IPS-18a (cell line): ENCODE measurements at regions not wholly inside any gene's neighbourhood (a gene's known extent, or its start where the extent isn't known, plus 50 kb on each side); places are given as distances from the start of the nearest gene placed in this dataset.

ENCODE experiments used
- H3K27ac ChIP-seq: one replicate; pipeline ENCODE4 v1.5.1; 2013; ENCODE audit warnings: low read length
- H3K27me3 ChIP-seq: one replicate; pipeline ENCODE4 v1.6.1; 2013; ENCODE audit warnings: mild to moderate bottlenecking, low read length; ENCODE audit not compliant: control insufficient read depth, insufficient read depth
- H3K36me3 ChIP-seq: one replicate; pipeline ENCODE4 v1.6.1; 2013; ENCODE audit warnings: low read depth, low read length; ENCODE audit not compliant: control insufficient read depth
- H3K4me1 ChIP-seq: one replicate; pipeline ENCODE4 v1.6.1; 2013; ENCODE audit warnings: low read depth, low read length; ENCODE audit not compliant: control insufficient read depth
- H3K4me3 ChIP-seq: one replicate; pipeline ENCODE4 v1.5.1; 2013; ENCODE audit warnings: low read length
- H3K9ac ChIP-seq: one replicate; pipeline ENCODE4 v1.6.1; 2013; ENCODE audit warnings: mild to moderate bottlenecking, low read length, moderate library complexity
- H3K9me3 ChIP-seq: one replicate; pipeline ENCODE4 v1.6.1; 2013; ENCODE audit warnings: low read depth, low read length; ENCODE audit not compliant: control insufficient read depth

DNA sequence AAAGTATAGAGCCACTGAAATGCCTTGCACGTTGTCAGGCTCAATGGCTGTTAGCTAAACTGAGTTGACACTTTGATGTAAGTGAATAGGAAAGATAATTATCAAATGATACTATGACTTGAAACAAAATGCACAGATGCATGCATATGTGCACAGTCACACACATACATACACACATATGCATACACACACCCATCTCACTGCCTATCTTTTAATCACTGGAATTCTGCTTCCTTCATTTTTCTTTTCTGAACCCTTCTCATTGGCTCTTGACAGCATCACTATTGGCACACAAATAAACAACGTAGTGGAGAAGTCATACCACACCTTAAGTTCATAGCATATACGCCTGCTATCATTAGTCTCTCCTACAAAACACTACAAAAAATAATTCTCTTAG is 154.9 kb upstream of the NCKAP5 start:
- Histone ChIP-seq H3K36me3 (no peaks in the 10 kb centered on the region), H3K4me1 (no peaks in the 10 kb centered on the region), H3K4me3 (no peak overlapping the region), H3K9ac (no peak overlapping the region), H3K27me3 (no peaks in the 10 kb centered on the region), H3K27ac (no peak overlapping the region), H3K9me3 (no peaks in the 10 kb centered on the region)

DNA sequence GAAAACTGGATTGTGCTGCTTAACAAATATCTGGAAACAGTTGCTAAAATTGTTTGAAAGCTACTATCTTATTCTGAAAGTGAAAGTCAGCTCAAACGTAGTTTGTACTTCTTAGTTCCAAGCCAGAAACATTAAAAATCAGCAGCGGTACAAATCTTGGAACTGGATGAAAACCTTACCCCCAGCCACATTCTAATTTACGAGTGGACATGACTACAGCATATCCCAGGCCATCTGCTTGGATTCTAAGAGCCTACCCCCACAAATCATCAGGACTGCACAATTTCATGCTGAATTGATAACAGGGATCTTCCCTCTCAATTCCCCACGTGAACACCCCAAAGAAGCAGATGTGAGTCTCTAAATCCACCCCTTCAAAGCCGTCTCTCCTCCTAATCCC is 158.7 kb upstream of the NCKAP5 start:
- no peak overlapping the region for H3K4me3 ChIP-seq
- H3K36me3 ChIP-seq: no peaks in the 10 kb centered on the region
- H3K4me1 ChIP-seq: no peaks in the 10 kb centered on the region
- no peak overlapping the region for H3K27ac ChIP-seq
- H3K27me3 ChIP-seq: no peaks in the 10 kb centered on the region
- no peaks in the 10 kb centered on the region for H3K9me3 ChIP-seq
- H3K9ac ChIP-seq: no peak overlapping the region

DNA sequence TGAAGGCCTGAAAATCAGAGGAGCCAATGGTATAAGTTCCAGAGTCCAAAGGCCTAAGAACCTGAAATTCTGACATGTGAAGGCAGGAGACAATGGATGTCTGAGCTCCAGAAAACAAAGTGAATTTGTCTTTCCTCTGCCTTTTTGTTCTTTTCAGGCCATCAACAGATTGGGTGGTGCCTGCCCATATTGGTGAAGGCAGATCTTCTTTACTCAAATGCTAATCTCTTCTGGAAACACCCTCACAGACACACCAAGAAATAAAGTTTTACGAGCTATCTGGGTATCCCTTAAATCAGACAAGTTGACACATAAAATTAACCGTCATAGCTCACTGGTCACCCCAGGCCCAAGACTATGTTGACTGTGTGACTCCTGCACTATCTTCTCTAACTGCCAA is 163.8 kb upstream of the NCKAP5 start:
- Histone ChIP-seq H3K4me3 (no peak overlapping the region), H3K9me3 (no peaks in the 10 kb centered on the region), H3K4me1 (no peaks in the 10 kb centered on the region), H3K36me3 (no peaks in the 10 kb centered on the region), H3K9ac (no peak overlapping the region), H3K27ac (no peak overlapping the region), H3K27me3 (no peaks in the 10 kb centered on the region)

DNA sequence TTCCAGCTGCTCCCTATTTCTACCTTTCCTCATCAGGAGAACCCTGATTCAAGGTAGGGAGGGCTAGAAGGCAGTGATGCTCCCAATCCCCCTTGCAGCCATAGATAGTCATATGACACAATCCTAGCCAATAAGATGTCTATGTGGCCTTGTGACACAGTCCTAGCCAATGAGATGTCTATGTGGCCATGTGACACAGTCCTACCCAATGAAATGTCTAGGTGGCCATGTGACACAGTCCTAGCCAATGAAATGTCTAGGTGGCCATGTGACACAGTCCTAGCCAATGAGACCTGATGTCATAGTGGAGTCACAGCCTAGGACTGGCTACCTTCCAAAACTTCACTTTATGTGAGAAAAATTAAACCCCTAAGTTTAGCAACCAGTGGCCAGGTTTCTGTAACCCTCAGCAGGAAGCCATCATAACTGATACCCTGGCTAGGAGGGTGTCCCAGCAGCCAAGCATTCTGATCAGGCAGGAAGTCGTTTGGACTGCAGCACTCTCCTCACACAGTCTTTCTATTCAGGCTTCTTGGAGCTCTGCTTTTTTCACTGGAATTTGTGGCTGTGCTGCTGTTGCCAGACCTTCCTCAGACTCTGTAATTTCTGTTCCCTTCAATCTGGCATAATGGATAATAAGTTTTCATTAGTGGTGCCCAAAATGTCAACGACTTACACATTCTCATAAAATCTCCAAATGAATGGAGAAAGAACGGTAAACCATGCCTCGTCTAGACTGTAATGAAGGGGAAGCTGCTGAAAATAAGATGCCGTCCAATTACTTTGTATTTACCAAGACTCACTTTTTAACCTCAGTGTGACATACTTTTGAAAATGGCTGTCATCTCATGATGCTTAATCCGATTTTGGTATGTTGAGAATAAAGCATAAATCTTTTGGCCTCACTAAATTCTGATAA is 165.0 kb upstream of the NCKAP5 start:
- Histone ChIP-seq H3K4me1 (no peaks in the 10 kb centered on the region), H3K9ac (no peak overlapping the region), H3K36me3 (no peaks in the 10 kb centered on the region)

DNA sequence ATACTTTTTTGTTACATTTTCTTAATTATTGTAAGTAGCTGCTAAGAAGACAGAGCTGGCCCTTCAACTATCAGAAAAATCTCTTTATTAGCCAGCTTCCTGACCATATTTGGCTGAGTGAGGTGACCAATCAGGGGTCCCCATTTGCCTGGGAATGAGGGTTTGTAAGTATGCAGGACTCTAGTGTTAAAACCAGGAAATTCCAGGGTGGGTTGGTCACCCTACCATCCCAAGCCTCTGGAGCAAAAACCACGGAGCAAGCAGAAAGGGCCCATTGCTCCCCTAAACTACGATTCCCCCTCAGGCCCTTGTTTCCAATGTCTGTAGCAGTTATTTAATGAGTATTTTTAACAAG is 165.6 kb upstream of the NCKAP5 start:
- no peaks in the 10 kb centered on the region for H3K27me3 ChIP-seq
- H3K36me3 ChIP-seq: no peaks in the 10 kb centered on the region
- H3K9me3 ChIP-seq: no peaks in the 10 kb centered on the region
- no peak overlapping the region for H3K9ac ChIP-seq
- H3K4me3 ChIP-seq: no peak overlapping the region
- H3K27ac ChIP-seq: no peak overlapping the region
- H3K4me1 ChIP-seq: no peaks in the 10 kb centered on the region

More for the DNA sequence above, 165.0 kb upstream of the NCKAP5 start:
- H3K27me3 ChIP-seq: no peaks in the 10 kb centered on the region
- no peak overlapping the region for H3K27ac ChIP-seq
- no peak overlapping the region for H3K4me3 ChIP-seq
- no peaks in the 10 kb centered on the region for H3K9me3 ChIP-seq

DNA sequence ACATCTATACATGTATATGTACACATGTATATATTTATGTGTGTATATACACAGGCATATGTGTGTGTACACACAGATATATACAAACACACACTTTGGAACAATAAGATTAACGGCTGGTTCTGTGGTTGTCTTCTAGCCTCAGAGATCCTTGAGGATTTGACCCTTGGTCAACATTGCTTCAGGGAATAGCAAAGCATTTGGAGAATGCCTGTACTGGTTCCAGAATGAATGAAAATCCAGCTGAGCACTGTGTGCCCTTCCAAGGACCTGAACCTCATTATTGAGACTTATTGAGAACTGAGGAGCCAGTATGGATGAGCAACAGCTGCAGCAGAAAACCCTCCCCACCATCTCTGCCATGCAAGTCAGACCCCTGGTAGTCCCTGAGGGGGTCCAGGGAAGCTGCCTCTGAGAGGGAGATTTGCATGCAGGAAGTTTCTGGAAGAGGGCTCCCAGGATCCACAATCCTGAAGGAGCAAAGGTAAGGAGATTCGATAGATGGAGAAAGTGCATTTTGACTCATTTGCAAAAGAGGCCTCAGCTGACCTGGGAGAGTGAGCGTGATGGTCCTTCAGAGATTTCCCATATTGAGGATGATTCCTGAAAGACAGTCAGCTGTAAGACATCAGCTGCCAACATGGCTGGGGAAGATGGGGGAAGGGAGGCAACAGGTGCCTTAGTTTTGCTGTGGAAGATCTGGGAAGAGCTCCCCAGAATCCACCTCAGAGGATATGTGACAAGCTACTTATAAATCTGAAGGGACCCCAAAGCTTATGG is 166.6 kb upstream of the NCKAP5 start:
- no peak overlapping the region for H3K27ac ChIP-seq
- H3K27me3 ChIP-seq: no peaks in the 10 kb centered on the region
- no peak overlapping the region for H3K9ac ChIP-seq
- H3K4me3 ChIP-seq: no peak overlapping the region
- H3K4me1 ChIP-seq: no peaks in the 10 kb centered on the region
- no peaks in the 10 kb centered on the region for H3K36me3 ChIP-seq
- no peaks in the 10 kb centered on the region for H3K9me3 ChIP-seq

DNA sequence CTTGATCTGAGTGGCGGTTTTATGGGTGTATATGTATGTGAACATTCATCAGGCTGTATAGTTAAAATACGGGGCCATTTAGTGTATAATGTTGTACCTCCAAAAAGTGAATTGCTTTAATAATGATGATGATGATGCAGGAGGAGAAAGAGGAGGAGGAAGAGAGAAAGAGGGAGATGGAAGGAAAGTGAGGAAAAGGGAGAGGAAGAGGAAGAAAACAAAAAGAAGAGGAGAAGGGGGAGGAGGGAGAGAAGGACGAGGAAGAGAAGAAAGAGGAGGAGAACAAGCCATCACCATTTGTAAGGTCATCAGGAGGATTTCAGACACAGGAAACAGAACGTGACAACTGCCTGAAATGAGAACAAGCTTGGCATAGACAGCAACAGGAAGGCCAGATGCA is 168.4 kb upstream of the NCKAP5 start:
- H3K9me3 ChIP-seq: no peaks in the 10 kb centered on the region
- H3K4me1 ChIP-seq: no peaks in the 10 kb centered on the region
- no peak overlapping the region for H3K4me3 ChIP-seq
- H3K9ac ChIP-seq: no peak overlapping the region
- no peak overlapping the region for H3K27ac ChIP-seq
- no peaks in the 10 kb centered on the region for H3K36me3 ChIP-seq
- no peaks in the 10 kb centered on the region for H3K27me3 ChIP-seq

DNA sequence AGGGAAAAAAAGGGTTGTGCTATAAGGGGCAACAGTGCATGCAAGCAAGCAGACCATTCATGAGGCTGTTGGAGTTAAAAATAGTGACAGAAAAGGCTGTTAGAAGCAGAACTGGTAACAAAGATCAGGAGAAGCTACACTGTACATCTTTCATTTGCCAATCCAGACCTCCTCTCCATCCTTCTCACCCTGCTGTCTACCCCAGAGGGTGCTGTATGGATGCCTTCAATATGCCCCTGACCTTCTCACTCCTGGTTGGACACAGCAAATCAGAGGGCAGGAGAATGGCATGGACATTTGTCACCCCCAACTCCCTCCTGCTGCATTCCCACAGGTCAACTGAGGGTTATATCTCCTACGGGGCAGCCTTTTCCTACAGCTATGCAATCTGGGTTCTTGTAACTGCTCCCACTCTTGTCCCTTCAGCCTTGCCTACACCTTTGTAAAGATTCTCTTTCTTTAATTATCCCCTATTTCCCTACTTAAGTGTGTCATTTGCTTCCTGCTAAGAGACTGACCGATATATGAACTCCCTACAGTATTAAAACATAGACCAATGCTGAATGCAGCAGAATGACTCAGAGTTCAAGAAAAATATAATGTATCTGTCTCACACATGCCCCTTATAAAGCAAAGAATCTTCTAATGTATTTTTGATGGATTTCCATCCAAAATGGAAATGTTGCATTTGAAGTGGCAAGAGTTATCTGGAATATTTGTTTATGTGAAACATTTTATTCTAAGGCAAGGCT is 169.2 kb upstream of the NCKAP5 start:
- H3K9me3 ChIP-seq: no peaks in the 10 kb centered on the region
- H3K27me3 ChIP-seq: no peaks in the 10 kb centered on the region
- no peak overlapping the region for H3K27ac ChIP-seq
- H3K4me3 ChIP-seq: no peak overlapping the region
- H3K4me1 ChIP-seq: no peaks in the 10 kb centered on the region
- H3K36me3 ChIP-seq: no peaks in the 10 kb centered on the region
- H3K9ac ChIP-seq: no peak overlapping the region

DNA sequence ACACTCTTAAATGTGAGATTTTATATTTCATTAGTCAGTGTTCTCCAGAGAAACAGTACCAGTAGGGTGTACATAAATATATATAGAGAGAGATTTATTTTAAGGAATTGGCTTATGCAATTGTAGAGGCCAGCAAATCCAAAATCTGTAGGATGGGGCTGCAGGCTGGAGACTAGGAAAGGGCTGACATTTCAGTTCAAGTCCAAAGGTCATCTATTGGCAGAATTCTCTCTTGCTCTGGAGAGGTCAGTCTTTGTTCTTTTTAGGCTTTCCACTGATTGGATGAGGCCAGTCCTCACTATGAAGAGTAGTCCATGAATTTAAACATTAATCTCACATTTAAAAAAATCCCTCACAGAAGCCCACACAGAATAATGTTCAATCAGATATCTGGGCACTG is 170.8 kb upstream of the NCKAP5 start:
- Histone ChIP-seq H3K4me3 (no peak overlapping the region), H3K9me3 (no peaks in the 10 kb centered on the region), H3K27me3 (no peaks in the 10 kb centered on the region), H3K36me3 (no peaks in the 10 kb centered on the region), H3K4me1 (no peaks in the 10 kb centered on the region), H3K27ac (no peak overlapping the region), H3K9ac (no peak overlapping the region)

DNA sequence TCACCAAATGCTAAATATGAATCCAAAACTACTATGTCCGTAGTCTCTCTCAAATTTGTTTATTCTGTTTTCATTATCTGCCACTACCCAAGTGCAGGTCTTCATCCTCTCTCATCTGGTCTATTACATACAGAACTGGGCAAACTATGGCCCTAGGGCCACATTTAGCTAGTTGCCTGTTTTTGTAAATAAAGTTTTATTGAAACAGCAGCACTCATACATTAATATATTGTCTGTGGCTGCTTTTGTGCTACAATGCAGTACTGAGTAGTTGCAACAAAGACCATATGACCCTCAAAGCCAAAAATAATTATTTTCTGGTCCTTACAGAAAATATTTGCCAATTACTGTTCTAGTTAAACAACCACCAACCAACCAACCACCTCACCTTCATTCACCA is 172.2 kb upstream of the NCKAP5 start:
- H3K9ac ChIP-seq: no peak overlapping the region
- H3K36me3 ChIP-seq: no peaks in the 10 kb centered on the region
- no peak overlapping the region for H3K27ac ChIP-seq
- H3K9me3 ChIP-seq: no peaks in the 10 kb centered on the region
- peaks cover 5% of the 10 kb centered on the region for H3K4me1 ChIP-seq
- no peak overlapping the region for H3K4me3 ChIP-seq
- no peaks in the 10 kb centered on the region for H3K27me3 ChIP-seq

DNA sequence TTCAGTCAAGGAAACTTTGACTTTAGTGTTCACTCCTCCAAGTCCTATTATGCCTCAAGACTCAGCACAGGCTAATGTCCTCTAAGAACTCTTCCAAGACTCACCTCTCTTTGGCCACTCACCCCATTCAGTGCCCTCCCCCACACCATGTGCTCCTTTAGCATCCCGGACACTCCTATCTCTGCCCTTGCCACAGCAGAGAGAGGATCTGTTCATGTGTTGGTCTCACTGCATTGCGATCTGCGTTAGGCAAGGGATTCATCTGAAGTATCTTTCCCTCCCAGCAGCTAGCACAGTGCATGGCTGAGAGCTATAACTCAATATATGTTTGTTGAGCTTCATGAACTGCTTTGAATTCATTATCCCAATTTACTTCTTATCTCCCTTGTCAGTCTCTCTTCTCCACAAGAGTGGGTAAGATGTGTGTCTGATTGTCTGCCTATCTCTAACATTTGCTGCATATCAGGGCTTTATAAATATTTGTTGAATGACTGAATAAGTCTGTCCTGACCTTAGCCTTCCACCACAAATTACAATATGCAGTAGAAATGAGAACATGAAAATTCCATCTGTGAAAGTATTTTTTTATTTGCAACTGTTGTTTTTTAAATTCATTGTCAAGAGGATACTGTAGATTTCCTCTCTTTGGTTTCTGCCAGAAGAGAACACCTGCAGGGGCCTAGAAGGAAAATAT is 179.9 kb upstream of the NCKAP5 start:
- no peak overlapping the region for H3K9ac ChIP-seq

More for the DNA sequence above, 179.9 kb upstream of the NCKAP5 start:
- Histone ChIP-seq H3K27ac (no peak overlapping the region), H3K4me3 (no peak overlapping the region), H3K4me1 (peaks cover 5% of the 10 kb centered on the region), H3K9me3 (no peaks in the 10 kb centered on the region), H3K27me3 (no peaks in the 10 kb centered on the region), H3K36me3 (no peaks in the 10 kb centered on the region)
